HG03025 (cell line): ENCODE measurements at regions not wholly inside any gene's neighbourhood (a gene's known extent, or its start where the extent isn't known, plus 50 kb on each side); places are given as distances from the start of the nearest gene placed in this dataset.
"Not testable (repeated sequence)": the region's sequence is repeated elsewhere in the genome, so short reads cannot be mapped to it uniquely, and the experiment has no call there.

ENCODE experiments used
- ATAC-seq: cut with Tn5 transposase; IDR thresholded peaks from one replicate; pipeline ENCODE4 v1.9.1; 2021; ENCODE audit warnings: mild to moderate bottlenecking, moderate library complexity; ENCODE audit not compliant: unreplicated experiment, low FRiP score

DNA sequence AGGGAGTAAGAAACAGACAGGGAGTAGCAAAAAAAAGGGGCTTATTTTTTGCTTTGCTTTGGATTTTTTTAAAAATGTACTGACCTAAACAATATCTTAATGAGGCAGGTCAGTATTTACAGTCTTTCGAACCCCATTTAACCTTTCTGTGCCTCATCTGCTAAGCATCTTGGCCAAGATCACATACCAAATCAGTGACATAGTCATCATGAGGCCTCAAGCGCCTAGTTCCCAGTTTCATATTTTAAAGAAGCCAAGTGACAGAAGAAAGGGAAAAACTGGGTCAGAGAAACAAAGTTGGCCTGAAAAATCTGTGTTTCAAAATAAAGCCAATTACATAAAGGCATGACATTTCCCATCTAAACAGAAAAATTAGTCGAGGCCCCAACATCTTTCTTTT is 94.6 kb upstream of the WDR44 start:
- no peak for ATAC-seq

DNA sequence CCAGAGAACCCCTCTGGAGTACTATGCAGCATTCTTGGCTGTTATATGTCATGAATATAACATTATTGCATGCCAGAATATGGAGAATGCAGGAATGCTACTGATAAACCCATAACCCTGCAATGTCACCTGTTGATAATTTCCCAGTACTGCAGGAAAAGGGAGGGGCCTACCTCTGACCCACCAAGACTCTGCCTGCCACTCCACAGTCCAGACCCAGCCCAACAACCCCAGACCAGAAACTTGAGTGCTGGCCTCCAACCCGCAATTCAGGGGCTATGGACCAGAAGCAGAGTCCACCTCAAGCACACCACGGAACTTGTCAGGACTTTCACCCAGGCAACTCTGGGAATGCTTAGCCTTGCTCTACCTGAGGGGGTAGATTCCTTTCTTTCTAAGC is 92.9 kb upstream of the WDR44 start:
- ATAC-seq: no peak

- peak; percentile 63 for ATAC-seq
Measured at GRCh38 chrX:118254611-118255010, 91.3 kb upstream of the WDR44 start.

GRCh38 chrX:118255921-118256320 is 90.0 kb upstream of the WDR44 start:
- ATAC-seq: no peak

- no peak for ATAC-seq
Measured at GRCh38 chrX:118257781-118258180, 88.1 kb upstream of the WDR44 start.

- no peak for ATAC-seq
Measured at GRCh38 chrX:118259213-118259612, 86.7 kb upstream of the WDR44 start.

- ATAC-seq: no peak
Measured at GRCh38 chrX:118261151-118261550, 84.8 kb upstream of the WDR44 start.

DNA sequence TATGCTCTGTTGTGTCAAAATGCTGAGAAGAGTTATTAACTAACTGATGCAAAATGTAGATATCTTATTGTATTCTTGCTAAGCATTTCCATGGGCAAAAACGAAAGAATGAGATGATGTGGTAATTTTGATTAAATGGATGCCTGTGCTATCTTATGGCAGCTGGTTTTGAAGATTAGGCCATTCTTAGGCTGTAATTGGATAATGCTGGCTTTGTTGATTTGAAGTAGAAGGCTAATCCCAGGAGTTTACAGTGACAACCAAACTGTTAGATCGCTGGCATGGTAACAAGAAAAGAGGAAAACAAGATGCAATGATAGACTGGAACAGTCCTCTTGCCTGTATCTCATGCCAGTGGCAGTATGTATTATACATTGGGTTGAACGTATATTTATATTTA is 74.1 kb upstream of the WDR44 start:
- ATAC-seq: no peak

DNA sequence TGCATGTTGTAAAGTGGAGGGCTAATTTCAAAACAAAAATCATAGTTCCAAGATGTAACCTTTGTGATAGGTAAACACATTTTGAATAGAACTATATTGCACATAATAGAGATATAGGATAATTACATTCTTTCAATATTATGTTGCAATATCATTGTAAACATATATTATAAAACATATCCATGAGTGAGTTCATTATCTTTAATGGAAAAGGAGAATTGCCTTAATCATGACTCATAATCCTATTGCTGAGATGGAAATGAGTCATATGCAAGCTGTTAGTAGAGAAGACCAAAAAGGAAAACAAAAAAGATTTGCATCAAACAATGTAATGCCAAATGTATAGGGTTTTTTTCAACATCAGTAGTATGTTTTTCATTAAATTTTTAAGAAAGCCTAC is 73.7 kb upstream of the WDR44 start:
- ATAC-seq: no peak

DNA sequence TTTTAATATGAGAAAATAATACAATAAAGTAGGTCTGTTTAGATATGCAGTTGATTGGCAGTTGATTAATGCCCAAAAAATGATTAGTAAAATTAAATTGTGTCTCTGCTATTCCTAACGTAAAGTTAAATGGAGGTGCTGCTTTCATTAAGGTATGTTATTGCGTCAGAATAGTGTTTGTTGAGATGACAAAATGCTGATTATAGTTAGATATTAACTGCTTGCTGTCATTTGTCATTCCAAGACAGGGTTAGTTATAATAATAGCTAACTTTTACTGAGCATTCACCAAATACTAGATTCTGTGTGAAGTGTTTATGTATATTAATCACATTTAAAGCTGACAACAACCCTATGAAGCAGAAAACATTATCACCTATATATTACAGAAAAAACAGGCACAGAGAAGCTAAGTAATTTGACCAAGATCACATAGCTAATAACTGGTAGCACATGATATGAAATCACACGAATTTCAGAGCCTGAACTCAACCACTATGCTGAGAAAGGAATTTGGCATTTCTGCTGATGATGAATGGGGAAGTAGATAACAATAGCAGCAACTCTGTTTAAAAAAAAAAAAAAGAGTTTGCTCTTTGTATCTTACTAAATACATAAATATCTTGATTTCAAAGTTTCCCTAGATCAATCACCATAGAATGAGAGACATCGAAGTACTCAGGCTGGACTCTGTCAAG is 59.7 kb upstream of the WDR44 start:
- no peak for ATAC-seq

DNA sequence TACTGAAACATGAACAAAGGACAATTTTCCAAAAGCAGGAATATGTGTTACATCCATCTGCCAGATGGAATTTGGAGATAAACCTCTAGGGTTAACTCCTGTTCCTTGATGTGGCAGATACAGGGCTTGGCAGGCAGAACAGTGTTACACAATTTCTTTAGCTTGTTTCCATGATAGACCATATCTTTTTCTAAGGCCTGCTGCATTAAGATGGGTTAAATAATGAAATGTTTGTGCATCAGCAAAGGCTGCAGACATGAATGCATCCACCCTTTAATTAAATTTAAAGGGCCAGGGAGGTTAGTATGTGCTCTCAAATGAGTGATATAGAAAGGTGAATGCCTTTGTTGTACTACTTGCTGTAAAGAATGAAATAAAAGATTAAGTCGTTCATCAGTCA is 50.1 kb upstream of the WDR44 start:
- ATAC-seq: not testable (repeated sequence)
